ENCODE measurements at regions not wholly inside any gene's neighbourhood (a gene's known extent, or its start where the extent isn't known, plus 50 kb on each side); places are given as distances from the start of the nearest gene placed in this dataset.

GRCh38 chr13:64525687-64526086, 2704.4 kb downstream of the PCDH9 start:
- no peak overlapping the region for H3K56ac ChIP-seq (ENCODE audit: extremely low read depth, insufficient read depth, low read length)
- no peak overlapping the region for H4K5ac ChIP-seq (ENCODE audit: low read depth, low read length)
- H3K9me1 ChIP-seq (ENCODE audit: insufficient read depth, low read length): no peaks in the 10 kb centered on the region
- DNase-seq (no peak), ATAC-seq (ENCODE audit: low read depth) (no peak)
- H3K4ac ChIP-seq (ENCODE audit: low read depth, low read length): no peak overlapping the region
- H3K4me1 ChIP-seq (ENCODE audit: control insufficient read depth, insufficient read depth, low read length): no peaks in the 10 kb centered on the region
- no peaks in the 10 kb centered on the region for H3K79me1 ChIP-seq (ENCODE audit: low read depth in 1 of 2, low read length in 2 of 2)
- no peak overlapping the region for H2BK120ac ChIP-seq (ENCODE audit: low read depth, low read length)
- H3K23ac ChIP-seq (ENCODE audit: low read depth, low read length): no peak overlapping the region
- H2AK9ac ChIP-seq (replicated peaks; ENCODE audit: low read depth, low read length, poor library complexity): no peak overlapping the region
- H3K18ac ChIP-seq (ENCODE audit: low read depth, low read length): no peak overlapping the region
- no peak overlapping the region for H3K4me2 ChIP-seq (ENCODE audit: low read depth, low read length)
- H2AK5ac ChIP-seq (ENCODE audit: low read depth, low read length): no peak overlapping the region
- POLR2A ChIA-PET (ENCODE audit: unreplicated experiment): no interaction called here
- H3K4me3 ChIP-seq (ENCODE audit: insufficient read depth, low read depth, low read length): no peak overlapping the region
- intact Hi-C loops (cut with micrococcal nuclease) (no loop called here), in situ Hi-C loops (cut with MboI; ENCODE audit: low sequenced_read_pairs) (no loop called here), dilution Hi-C loops (cut with HindIII; ENCODE audit: low sequenced_read_pairs, unreplicated experiment) (no loop called here)
- no peak overlapping the region for H4K91ac ChIP-seq (ENCODE audit: insufficient read depth, low read depth, low read length)
- no peaks in the 10 kb centered on the region for H4K20me1 ChIP-seq (ENCODE audit: insufficient read depth, low read length)
- no peak overlapping the region for H2BK5ac ChIP-seq (ENCODE audit: low read depth, low read length, poor library complexity, severe bottlenecking)
- BruUV-seq (replicated peaks): no TSS peak
- CTCF ChIA-PET: no interaction called here
- H2AFZ ChIP-seq (replicated peaks; ENCODE audit: low read length, poor library complexity): no peak overlapping the region
- no peak overlapping the region for H3K27ac ChIP-seq (ENCODE audit: insufficient read depth, low read length)
- H3K14ac ChIP-seq (replicated peaks; ENCODE audit: low read depth, low read length): no peak overlapping the region
- 96% methylated on average over 9 of the region's 15 CpGs; no CpG with 5 or more reads in 1 of the 2 experiments for WGBS, 2 experiments (ENCODE audit: extremely low coverage in 2 of 2, insufficient read length in 1 of 2)
- H3K27me3 ChIP-seq (ENCODE audit: control insufficient read depth, insufficient read depth, low read length): no peaks in the 10 kb centered on the region
- no peak overlapping the region for H3K9ac ChIP-seq (ENCODE audit: low read depth, low read length)
- H3K9me3 ChIP-seq (ENCODE audit: control insufficient read depth, insufficient read depth, low read length): no peaks in the 10 kb centered on the region
- H3K36me3 ChIP-seq (ENCODE audit: control insufficient read depth, insufficient read depth, low read length): no peaks in the 10 kb centered on the region
- H2BK20ac ChIP-seq (ENCODE audit: low read depth, low read length): no peak overlapping the region
- no peak overlapping the region for H2BK15ac ChIP-seq (ENCODE audit: low read depth, low read length)
- H4K8ac ChIP-seq (ENCODE audit: low read depth in 2 of 2, low read length in 2 of 2): no peak overlapping the region
- TF ChIP-seq SMC3 (IDR thresholded peaks at IDR 0.05; ENCODE audit: low read depth, low read length): no peak
- no peak for TF ChIP-seq RAD21 (IDR thresholded peaks at IDR 0.05; ENCODE audit: low read length)
- no peak for TF ChIP-seq RFX5 (IDR thresholded peaks at IDR 0.05; ENCODE audit: low read depth, low read length)
- no peak for TF ChIP-seq CHD1 (IDR thresholded peaks at IDR 0.05; ENCODE audit: low read depth, low read length)
- TF ChIP-seq MXI1 (IDR thresholded peaks at IDR 0.05; ENCODE audit: borderline replicate concordance, low read depth, low read length): no peak
- no peak for TF ChIP-seq NFE2L2 (IDR thresholded peaks at IDR 0.05; ENCODE audit: low read depth, low read length)
- TF ChIP-seq ELK1 (IDR thresholded peaks at IDR 0.05; ENCODE audit: borderline replicate concordance, low read depth, low read length): no peak
- TF ChIP-seq CEBPB (IDR thresholded peaks at IDR 0.05; ENCODE audit: low read depth, low read length): no peak
- TF ChIP-seq MAFK (IDR thresholded peaks at IDR 0.05; ENCODE audit: low read depth, low read length): no peak
- no peak for TF ChIP-seq CTCF (conservative IDR thresholded peaks at IDR 0.05; ENCODE audit: low read depth, low read length)
- TF ChIP-seq USF2 (IDR thresholded peaks at IDR 0.05; ENCODE audit: low read depth, low read length): no peak
- no peak for TF ChIP-seq BHLHE40 (IDR thresholded peaks at IDR 0.05; ENCODE audit: low read depth, low read length)
- TF ChIP-seq FOS (IDR thresholded peaks at IDR 0.05; ENCODE audit: low read depth, low read length): no peak
- no peak for TF ChIP-seq MAZ (IDR thresholded peaks at IDR 0.05; ENCODE audit: borderline replicate concordance, low read depth, low read length)
- TF ChIP-seq RCOR1 (IDR thresholded peaks at IDR 0.05; ENCODE audit: insufficient replicate concordance, low read length): no peak
